GM19324 (cell line): ENCODE measurements at regions not wholly inside any gene's neighbourhood (a gene's known extent, or its start where the extent isn't known, plus 50 kb on each side); places are given as distances from the start of the nearest gene placed in this dataset.
A peak's percentile ranks its signal among the peaks of the same experiment; 100 is the strongest.
"Not testable (repeated sequence)": the region's sequence is repeated elsewhere in the genome, so short reads cannot be mapped to it uniquely, and the experiment has no call there.

Source experiments
- ATAC-seq: cut with Tn5 transposase; IDR thresholded peaks from one replicate; pipeline ENCODE4 v1.9.1; 2021; ENCODE audit warnings: mild to moderate bottlenecking, moderate library complexity; ENCODE audit not compliant: unreplicated experiment, low FRiP score

DNA sequence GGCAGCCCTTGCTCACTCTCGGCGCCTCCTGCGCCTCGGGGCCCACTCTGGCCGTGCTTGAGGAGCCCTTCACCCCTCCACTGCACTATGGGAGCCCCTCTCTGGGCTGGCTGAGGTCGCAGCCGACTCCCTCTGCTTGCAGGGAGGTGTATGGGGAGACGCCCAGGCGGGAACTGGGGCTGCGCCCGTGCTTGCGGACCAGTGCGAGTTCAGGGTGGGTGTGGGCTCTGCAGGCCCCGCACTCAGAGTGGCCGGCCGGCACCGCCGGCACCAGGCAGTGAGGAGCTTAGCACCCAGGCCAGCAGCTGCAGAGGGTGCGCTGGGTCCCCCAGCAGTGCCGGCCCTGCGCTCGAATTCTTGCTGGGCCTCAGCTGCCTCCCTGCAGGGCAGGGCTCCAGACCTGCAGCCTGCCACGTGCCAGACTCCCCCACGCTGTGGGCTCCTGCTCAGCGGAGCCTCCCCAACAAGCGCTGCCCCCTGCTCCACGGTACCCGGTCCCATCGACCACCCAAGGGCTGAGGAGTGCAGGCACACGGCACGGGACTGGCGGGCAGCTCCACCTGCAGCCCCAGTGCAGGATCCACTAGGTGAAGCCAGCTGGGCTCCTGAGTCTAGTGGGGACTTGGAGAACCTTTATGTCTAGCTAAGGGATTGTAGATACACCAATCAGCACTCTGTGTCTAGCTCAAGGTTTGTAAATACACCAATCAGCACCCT is 54.0 kb upstream of the WWC2 start:
- ATAC-seq, result not testable (repeated sequence)

DNA sequence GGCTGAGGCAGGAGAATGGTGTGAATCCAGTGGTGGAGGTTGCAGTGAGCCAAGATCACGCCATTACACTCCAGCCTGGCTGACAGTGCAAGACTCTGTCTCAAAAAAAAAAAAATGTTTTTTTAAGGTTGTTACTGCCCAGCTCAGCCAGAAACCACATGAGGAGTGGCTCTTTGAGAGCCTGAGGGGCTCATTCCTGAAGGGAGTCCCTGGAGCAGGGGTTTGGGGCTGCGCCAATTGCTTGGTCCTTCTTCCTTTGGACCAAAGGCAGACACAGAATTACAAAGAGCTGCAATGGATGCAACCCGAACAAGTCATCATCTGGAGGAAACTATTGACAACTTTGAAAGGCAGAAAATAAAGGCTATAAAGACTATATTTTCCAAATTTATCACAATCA is 60.6 kb upstream of the WWC2 start:
- no peak for ATAC-seq

DNA sequence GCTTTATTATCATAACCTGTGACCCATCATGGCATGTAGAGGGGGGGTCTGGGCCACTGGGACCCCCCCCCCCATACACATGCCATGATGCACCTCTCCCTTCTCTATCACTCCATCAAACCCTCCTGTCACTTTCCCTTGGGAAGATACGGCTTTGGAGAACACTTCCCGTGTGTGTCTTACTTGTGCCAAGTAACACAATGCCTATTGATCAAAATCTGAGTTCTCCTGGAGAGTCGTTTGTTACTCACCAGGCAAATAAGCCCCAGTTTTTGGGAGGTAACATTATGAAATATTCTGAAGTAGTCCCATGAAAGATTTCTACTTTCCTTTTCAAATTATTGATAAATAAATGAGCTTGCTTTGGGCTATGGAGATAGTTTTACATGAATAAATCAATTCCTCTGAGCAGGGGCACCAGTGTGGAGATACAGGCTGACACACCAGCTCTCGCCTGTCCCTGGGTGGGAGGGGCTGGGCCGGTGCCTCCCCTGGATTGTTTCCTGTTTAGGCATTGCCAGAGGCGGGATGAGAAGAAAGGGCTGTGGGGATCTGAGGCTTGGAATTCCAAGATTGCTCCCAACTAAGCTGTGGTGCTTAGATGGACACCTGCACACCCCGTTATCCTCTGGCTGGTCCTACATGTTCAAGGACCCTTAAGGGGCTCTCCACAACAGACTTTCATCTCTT is 63.2 kb upstream of the WWC2 start:
- ATAC-seq, result no peak

DNA sequence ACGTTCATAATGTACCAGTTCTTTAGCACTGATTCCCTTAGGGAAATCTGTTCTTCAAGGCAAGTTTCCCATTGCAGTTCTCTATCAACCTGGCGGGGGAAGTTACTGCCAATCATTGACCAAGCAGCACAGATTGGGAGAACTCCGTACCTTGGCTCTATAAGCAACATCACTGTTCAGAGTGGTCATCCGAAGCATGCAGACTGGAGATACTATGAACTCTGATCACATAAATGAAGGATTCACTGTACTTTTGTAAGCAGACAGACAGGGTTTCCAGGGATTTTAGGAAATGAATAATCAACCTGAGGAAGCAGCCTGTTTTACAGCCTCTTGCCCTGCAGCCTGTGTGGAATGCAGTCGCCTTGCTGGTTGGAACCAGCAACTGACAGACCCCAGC is 63.8 kb upstream of the WWC2 start:
- no peak for ATAC-seq

DNA sequence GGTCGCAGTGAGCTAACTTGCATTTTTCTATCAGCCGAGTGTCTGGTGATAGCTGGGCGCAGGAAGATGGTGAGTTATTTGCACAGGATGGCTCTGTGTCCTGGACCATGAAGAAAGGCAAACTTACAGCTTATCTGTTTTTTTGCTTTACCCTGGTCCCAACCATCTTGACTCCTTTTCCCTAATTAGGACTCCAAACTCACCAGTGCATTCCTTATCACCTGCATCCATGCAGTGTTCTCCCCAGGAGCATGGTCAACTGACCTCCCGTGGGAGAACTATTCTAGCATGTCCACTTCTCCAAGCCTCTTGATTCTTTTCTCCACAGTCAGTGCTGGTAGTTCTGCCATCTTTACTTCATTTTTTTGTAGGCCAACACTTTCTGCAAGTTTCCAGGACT is 68.2 kb upstream of the WWC2 start:
- no peak for ATAC-seq

DNA sequence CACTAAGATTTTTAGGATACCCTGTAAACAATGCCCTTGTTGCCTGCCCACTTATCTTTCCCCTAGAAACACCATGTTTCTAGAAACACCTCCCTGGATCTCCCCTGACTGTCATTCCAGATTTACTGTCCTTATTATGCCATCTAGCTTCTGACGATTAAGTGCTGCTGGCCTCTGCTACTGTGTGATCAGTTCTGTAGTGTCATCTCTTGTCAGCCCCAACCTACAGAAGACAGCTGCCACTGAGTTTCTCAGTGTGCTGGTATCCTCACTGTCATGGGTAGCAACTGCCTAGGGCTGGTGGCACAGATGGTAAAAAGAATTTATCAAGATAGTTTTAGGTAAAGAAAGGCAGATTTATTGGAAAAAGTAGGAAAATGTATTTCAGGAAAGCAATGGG is 68.7 kb upstream of the WWC2 start:
- ATAC-seq, result no peak

DNA sequence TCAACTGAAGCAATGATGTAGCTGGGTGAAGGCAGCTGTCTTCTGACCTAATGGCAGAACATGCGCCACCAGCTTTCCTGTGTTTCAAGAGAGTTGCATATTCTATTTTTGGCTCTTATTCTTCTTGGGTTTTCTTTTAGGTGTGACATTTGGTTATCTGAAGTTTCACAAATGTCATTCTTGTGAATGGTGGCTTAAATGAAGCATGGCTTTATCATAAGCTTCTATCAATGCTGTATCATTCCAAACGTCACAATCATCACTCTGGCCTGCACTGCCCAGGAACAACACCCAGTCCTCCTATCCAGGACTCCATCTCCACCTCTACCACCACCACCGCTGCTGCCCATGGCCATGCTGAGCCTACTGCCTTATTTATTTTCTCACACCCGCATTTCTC is 69.7 kb upstream of the WWC2 start:
- no peak for ATAC-seq

DNA sequence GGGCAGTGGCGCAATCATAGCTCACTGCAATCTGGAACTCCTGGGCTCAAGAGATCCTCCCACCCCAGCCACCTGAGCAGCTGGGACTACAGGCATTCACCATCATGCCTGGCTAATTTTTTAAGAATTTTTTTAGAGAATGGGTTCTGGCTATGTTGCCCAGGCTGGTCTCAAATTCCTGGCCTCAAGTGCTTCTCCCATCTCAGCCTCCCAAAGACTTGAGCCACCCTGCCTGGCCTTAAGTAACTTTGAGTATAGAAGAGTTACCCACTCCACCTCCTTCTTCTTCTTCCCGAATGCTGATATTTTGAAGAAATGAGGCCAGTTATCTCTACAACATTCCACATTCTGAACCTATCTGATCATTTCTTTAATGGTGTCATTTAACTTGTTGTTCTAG is 72.4 kb upstream of the WWC2 start:
- ATAC-seq, result no peak

DNA sequence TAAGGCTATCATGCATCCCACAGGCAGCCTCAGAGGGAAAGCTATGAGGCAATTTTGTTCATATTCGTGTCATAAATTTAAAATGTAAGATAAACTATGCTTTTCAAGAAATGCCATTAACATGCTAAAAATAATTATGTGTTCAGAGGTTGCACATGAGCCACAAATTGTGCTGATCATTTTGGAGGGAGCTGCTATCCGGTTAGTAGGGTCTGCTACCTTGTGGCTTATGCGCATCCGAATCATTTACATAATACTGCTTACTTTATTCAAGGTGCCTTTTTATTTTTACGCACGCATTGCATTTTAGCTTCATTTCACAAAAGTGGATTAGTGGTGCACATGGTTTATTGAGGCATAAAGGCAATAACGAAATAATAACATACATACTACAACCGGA is 76.4 kb upstream of the WWC2 start:
- ATAC-seq, result no peak

DNA sequence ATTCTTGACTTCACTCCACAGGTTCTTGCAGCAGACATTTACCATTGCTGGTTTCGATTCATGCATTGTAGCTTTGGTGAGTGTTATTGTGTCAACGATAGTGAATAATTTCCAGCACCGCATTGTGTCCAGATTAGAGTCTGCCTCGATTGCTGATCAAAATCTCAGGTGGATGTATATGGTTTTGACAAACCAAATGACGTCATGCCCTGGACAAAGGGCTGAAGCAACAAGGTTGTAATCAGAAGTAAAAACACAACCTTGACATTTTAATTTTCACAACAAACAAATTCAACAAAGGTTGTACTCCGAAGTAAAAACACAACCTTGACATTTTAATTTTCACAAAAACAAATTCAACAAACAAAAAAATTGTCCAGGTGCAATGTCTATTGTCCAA is 81.1 kb upstream of the WWC2 start:
- ATAC-seq, result no peak

DNA sequence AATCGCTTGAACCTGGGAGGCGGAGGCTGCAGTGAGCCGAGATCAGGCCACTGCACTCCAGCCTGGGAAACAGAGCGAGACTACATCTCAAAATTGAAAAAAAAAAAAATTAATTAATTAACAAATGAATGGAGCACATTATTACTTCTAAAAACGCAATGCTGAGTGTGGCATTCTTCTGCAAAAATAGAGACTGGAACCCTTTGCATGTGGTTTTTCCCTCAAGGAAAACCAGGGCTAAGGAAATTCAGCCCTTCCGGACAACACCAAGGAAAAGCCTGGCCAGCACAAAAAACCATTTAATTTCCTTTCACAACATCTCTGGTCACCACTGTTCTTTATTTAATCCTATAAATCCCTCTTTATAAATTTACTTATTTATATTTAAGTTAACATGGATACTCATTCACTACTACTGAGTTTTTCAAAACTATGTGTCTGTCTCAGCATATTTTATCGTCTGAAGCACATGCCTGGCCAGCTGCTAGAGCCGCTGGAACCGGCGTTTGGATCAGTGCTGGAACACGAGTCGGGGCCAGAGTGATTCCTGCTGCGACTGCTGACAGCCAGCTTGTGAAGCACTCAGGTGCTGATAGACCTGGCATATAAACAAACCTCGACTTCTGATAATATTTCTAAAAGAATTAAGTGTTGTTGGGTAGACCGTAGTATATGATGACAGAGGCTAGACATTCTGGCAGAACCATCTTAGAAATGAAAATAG is 84.5 kb upstream of the WWC2 start:
- ATAC-seq, result no peak

DNA sequence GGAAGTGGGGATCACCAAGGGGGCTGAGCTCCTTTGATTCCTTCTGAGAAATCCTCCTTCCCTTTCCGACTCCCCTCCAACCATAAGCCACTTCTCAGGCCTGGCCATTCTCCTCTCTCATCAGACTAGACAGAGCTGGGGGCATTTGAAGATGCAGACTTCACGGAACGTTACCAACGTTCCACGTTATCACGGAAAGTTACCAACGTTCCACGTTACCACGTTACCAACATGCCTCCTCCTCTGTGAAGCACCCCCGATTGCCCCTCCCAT is 85.4 kb upstream of the WWC2 start:
- no peak for ATAC-seq

DNA sequence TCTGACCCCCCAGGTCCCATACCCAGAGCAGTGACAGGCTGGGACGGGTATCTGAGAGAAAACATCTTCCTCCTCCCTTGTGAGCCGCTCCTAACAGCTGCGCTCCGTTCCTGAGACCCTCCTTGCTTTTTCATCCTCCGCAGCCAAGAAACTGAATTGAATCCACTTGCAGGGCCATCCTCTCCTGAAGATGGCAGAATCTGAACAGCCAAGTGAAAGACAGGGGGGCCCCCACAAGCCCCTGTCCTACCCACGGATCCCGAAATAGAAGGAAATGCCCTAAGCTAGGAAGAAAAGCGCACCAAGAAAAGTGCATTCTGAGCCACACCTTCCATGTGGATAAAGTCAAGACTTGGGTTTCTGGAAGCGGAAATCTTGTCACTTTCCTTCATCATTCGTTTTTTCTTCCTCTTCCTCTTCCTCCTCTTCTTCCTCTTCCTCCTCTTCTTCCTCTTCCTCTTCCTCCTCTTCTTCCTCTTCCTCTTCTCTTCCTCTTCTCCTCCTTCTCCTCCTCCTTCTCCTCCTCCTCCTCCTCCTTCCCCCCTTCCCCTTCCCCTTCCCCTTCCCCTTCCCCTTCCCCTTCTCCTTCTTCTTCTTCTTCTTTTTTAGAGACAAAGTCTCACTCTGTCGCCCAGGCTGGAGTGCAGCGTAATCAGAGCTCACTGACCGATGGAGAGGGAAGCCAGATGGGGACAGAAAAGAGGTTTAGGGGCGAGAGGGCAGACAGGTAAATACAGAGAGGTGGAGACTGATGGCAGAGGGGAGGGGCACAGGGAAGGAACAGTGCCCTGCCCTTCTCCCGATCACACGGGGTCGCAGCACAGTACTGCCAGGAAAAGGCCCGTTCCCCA is 86.0 kb upstream of the WWC2 start:
- no peak for ATAC-seq

DNA sequence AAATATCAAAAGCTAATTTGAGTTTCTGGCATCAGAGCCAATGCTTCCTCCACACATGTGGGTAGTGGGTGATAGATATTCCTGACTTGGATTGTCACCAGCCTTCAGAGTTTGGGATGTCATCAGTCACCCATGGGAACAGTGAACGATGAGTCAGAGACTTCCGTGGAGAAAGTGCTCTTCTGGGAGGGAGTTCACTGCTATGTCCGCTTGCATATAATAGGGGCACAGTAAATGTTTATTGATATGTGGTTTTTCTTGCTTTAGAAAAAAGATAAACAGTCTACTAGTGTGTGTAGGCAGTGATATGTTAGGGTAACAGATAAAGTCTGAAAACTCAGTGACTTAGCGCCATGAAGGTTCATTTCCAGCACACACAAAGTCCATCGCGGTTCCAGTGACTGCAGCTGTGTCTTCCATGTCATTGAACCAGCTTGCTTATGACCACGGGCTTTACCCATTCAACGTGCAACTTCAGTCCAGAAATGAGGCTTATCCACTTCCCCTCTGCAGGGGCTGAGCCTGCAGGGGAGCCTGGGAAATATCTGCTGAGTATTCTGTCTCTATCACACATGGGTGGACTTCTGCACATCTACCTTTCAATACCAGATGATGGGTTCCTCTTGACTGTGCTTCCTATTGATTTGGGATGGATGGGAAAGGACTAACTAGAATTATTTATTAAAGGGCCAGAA is 87.7 kb upstream of the WWC2 start:
- ATAC-seq, result no peak

DNA sequence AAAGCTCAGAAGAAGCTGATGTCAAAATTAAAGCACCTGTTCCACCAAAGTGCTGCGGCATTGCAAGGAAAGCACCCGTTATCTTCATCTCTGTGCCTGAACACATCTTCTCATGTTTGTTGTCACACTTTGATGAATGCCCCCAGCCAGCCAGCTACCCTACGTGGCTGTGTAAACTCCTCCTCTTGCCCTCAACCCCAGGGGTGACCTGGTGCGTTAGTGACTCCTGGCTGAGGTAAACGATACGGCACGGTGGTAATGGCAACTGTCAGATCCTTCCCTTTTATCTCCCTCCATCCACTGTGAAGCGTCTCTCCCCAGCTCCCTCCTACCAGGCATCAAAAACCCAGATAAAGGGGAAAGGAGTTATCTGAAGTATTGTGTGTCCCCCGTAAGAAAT is 90.6 kb upstream of the WWC2 start:
- ATAC-seq, result no peak

DNA sequence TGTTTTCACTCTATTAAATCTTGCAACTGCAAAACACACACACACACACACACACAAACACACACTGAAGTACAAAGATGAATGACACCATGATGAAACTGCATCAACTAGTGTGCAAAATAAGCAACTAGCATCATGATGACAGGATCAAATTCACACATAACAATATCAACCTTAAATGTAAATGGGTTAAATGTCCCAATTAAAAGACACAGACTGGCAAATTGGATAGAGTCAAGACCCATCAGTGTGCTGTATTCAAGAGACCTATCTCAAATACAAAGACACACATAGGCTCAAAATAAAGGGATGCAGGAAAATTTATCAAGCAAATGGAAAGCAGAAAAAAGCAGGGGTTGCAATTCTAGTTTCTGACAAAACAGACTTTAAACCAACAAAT is 87.2 kb upstream of the DCTD start:
- ATAC-seq, result not testable (repeated sequence)

DNA sequence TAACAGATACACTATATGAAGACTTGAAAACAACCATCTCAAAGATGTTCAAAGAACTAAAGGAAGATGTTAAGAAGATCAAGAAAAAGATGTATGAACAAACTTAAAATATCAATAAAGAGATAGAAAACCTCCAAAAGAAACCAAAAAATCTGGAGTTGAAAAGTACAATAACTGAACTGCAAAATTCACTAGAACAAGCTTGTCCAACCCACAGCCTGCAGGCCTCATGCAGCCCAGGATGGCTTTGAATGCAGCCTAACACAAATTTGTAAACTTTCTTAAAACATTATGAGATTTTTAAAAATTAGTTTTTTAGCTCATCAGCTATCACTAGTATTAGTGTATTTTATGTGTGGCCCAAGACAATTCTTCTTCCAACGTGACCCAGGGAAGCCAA is 77.0 kb upstream of the DCTD start:
- no peak for ATAC-seq

DNA sequence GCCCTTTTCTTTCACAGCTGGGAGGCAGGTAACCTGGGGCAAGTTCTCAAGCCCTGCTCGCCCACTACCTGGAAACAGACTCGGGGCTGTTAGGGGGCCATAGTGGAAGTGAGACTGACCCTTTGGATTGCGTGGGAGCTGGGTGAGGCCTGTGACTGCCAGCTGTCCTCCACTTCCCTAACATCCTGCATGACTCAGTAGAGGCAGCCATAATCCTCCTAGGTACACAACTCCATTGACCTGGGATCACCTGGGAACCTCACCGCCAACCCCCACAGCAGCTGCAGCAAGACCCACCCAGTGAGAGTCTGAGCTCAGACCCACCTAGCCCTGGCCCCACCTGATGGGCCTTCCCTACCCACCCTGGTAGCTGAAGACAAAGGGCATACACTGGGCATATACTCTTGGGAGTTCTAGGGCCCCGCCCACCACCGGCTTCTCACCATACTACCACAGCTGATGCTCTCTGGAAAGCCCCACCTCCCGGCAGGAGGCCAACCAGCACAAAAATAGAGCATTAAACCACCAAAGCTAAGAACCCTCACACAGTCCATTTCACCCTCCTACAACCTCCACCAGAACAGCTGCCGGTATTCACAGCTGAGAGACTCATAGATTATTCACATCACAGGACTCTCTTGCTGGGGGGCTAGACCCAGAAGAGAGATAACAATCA is 61.1 kb upstream of the DCTD start:
- ATAC-seq, result peak; percentile 59

DNA sequence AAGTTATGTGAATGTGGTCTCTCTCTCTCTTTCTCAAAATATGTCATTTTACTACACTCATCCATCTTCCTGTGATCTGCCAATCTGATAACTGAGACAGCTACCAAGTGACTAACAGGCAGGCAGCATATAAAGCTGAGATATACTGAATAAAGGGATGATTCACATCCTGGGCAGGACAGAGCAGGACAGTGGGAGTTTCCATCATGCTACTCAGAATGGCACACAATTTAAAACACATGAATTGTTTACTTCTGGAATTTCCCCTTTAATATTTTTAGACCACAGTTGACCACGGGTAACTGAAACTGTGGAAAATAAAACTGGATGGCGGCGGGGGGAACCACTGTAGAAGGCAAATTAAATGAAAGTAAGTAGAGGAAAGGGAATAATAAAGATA is 58.6 kb upstream of the DCTD start:
- peak; percentile 44 for ATAC-seq

DNA sequence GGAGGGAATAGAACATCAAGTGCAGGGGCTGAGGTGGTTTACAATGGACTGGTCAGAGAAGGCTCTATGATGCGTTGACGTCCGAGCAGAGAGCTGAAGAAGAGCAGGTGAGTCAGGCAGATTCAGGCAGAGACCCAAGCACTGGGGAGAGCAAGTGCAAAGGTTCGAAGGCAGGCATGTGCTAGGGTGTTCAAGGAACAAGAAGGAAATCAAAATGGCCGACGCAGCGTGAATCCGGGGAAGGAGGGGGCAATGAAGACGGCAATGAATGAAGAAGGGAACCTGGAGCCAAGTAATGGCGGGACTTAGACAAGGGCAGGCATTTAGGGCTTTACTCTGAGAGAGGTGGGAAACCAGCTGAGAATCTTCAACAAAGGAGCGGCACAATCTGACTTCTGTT is 56.8 kb upstream of the DCTD start:
- ATAC-seq, result no peak
